GM19324 (cell line): ENCODE measurements at regions not wholly inside any gene's neighbourhood (a gene's known extent, or its start where the extent isn't known, plus 50 kb on each side); places are given as distances from the start of the nearest gene placed in this dataset.

Experiments used
- ATAC-seq: cut with Tn5 transposase; IDR thresholded peaks from one replicate; pipeline ENCODE4 v1.9.1; 2021; ENCODE audit warnings: mild to moderate bottlenecking, moderate library complexity; ENCODE audit not compliant: unreplicated experiment, low FRiP score

- ATAC-seq = no peak
These were observed 161.1 kb upstream of the CDH12 start for GRCh38 chr5:23014266-23014665.

- ATAC-seq = no peak
These were observed 160.4 kb upstream of the CDH12 start for GRCh38 chr5:23013395-23013998.

- no peak for ATAC-seq
These were observed 159.7 kb upstream of the CDH12 start for GRCh38 chr5:23012842-23013241.

DNA sequence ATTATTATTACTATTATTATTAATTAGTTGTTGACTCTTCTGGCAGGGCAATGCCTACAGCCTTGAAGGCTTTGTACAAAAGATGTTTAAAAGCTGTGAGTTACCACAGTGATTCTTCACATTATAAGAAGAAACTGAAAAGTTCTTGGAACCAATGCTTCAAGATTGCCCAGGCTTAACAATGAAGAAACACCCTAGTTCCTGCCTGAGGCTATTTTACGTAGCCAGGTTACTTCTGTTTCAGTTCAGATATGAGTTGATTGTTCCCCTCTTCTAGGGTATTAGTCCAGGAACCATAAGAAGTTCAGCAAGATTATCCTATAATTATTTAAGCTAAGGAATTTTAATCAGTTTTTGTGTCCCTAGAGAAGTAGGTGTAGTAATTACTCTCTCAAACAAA is 154.6 kb upstream of the CDH12 start:
- no peak for ATAC-seq

GRCh38 chr5:23007236-23007635 is 154.1 kb upstream of the CDH12 start:
- ATAC-seq = no peak

GRCh38 chr5:23001120-23001519 is 148.0 kb upstream of the CDH12 start:
- ATAC-seq = no peak

DNA sequence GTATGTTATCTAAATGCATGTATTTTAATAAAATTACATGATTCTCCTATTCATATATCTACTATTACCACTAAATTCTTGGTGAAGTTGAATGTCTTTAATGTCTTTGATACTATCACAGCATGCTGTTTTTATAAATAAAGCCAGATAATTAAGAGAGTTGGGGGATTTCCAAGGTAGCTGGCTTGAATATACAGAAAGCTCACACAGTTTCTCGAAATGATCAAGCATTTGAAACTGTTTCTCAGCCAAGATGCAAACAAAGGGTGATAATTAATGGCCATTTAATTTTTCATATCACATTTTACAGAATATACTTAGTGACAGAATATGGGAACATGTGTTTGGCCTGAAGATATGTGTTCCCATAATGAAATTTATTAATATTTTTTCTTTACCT is 145.6 kb upstream of the CDH12 start:
- no peak for ATAC-seq

DNA sequence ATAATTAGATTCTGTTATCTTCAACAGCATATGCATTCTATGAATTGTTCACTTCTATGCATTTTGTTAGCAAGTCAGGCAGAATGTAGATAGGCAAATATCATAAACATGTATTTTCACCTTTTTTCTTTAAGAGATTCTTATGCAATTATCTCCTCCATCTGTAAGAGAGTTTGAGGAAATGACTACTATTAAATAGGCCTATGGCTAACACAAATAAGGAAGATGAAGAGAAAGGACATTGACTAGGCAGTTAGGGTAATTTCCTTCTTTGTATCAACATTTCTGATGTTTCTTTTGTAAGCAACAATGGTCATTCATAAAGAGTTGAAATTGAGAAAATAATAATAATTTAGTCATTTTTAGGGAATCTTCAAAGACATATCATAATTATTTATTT is 145.2 kb upstream of the CDH12 start:
- ATAC-seq = no peak

DNA sequence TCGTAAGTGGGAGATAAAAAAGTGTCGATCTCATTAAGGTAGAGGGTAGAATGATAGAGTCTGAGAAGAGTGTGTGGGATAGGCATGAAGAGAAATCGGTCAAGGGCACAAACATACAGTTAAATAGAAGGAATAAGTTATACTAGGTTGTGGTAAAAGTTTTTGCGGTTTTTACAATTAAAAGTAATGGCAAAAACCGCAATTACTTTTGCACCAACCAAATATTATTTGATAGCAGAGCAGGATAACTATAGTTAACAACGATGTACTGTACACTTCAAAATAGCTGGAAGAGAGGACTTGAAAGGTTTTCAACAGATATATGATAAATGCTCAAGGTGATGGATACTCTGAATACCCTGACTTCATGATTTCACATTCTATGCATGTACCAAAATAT is 135.8 kb upstream of the CDH12 start:
- ATAC-seq = no peak

DNA sequence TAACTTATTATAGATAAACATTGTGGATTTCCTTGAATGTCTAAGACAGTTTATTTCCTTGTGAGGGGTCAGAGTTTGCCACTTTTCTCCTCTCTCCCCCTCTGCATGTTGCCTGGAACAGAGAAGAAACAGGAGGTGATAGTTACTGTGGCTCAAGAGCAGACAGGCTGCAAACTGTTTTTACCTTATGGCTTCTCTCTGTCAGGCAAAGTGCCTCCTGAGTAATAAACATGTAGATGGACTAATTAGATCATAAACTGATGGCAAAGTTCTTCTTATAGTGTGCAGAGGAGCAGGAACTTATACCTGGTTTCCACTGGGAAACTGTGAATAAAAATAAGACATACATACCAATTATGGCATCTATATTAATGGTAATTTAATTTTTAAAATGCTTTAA is 133.1 kb upstream of the CDH12 start:
- ATAC-seq = no peak

GRCh38 chr5:22985446-22985845 is 132.3 kb upstream of the CDH12 start:
- ATAC-seq = no peak

DNA sequence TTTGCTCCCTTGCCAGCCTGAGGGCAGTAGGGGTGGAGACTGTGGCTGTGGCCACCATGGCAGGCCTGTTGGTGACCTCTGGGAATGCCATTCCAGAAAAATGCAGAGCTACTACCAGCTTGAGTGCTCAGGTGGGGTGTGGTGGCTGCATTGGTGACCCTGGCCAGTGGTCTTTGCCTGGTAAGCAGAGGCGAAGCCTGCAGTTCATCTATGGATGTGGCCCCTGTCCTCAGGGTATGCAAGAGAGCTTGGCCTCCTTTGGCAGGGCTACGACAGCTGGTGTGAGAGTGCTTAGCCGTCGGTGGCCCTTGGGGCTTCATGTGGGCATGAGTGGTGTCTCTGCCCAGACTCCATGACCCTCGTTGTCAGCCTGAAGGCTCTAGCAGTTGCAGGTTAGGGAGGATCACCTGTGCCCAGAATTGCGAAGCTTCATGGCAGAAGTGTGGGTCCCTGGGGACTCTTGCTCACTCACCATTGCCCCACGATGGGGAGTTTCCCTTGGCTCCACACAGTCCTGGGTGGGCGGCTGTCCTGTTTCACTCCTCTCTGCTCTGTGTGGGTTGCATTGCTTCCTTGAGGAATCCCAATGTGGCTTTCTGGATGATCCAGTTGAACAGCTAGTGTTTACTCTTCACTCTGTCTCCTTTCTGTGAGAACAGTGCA is 117.9 kb upstream of the CDH12 start:
- ATAC-seq = no peak

- no peak for ATAC-seq
These were observed 117.3 kb upstream of the CDH12 start for GRCh38 chr5:22970491-22970890.

- ATAC-seq = no peak
These were observed 115.2 kb upstream of the CDH12 start for GRCh38 chr5:22968386-22968785.

- ATAC-seq = no peak
These were observed 112.8 kb upstream of the CDH12 start for GRCh38 chr5:22965960-22966359.

DNA sequence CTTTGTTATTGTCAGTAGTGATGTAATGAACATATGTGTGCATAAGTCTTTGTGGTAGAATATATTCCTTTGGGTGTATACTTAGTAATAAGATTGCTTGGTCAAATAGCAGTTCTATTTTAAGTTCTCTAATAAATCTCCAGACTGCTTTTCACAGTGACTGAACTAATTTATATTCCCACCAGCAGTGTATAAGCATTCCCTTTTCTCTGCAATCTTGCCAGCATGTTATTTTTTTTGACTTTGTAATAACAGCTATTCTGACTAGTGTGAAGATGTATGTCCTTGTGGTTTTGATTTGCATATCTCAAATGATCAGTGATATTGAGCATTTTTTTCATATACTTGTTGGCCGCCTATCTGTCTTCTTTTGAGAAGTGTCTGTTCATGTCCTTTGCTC is 111.5 kb upstream of the CDH12 start:
- ATAC-seq = no peak

GRCh38 chr5:22958462-22959262 is 105.5 kb upstream of the CDH12 start:
- ATAC-seq = no peak

- no peak for ATAC-seq
These were observed 94.8 kb upstream of the CDH12 start for GRCh38 chr5:22947921-22948320.

GRCh38 chr5:22938362-22938761 is 85.2 kb upstream of the CDH12 start:
- no peak for ATAC-seq

GRCh38 chr5:22928821-22929482 is 75.8 kb upstream of the CDH12 start:
- ATAC-seq = no peak

DNA sequence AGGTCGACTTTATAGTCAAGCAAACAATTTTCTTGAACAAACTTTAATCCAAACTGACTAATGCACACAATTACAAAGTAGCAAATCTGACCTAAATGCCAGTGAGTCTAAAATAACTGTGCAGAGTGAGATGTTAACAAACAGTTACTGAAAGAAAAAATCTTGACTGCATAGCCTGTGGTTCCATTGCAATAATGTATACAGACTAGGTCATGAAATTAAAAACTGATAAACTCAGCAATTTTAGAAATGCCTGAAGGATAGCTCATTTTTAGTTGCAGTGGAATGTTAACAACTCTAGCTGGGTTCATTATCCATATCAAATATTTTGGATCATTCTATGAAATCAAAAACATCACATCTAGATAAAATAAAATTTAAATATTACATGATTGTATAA is 73.4 kb upstream of the CDH12 start:
- no peak for ATAC-seq
